Activated CD8-positive, alpha-beta memory T cell treated with anti-CD3 and anti-CD28 coated beads, Interleukin-2, amount 50 U/mL, for 1 hour (primary cell): ENCODE measurements at regions not wholly inside any gene's neighbourhood (a gene's known extent, or its start where the extent isn't known, plus 50 kb on each side); places are given as distances from the start of the nearest gene placed in this dataset.

Source experiments
- DNase-seq: peaks from one replicate; pipeline ENCODE4 v3.0.0-alpha.2; 2020; ENCODE audit errors: extremely low read depth

DNA sequence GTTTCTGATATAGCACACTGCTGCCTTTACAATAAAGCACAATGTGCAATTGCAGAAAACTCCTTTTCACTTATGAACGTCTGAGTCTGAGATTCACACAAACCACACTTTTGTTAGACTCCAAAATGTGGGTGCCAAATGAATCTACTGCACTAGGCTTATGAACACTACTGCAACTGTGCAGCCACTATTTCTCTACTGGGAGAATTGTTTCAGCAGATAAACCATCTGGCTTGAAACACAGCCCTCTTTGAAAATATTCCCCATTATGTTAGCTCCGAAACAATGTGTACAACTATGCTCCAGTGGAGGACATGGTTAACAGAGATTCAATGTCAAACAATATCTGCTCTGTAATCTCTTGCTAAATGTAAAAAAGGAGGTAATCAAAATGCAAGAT is 188.7 kb upstream of the ZEB2 start:
- DNase-seq, result no peak

DNA sequence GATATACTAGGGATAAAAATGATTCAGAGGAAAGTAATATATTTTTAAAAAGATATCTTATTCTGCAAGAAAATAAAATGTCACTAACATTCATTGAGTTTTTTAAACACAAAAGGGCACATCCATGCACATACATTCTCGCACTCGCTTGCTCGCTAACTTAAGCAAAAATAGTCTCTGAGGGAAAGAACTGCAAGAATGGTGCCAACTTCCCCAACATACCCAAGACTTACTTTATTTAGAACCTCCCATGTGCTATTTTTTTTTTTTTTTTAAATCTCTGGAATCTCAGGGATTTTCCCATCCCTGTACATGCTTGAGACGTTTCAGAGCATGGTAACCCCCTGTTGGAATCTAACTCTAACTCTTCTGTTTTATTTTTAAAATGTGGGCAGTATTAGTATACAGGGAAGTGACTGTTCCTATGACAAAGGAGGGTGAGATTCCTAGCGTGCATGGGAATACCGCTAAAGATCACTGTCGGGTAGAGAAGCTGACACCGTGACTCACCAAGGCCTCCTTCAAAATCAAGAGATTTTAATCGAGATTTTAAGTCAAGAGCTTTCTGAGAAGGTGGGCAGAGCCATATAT is 187.9 kb upstream of the ZEB2 start:
- no peak for DNase-seq

DNA sequence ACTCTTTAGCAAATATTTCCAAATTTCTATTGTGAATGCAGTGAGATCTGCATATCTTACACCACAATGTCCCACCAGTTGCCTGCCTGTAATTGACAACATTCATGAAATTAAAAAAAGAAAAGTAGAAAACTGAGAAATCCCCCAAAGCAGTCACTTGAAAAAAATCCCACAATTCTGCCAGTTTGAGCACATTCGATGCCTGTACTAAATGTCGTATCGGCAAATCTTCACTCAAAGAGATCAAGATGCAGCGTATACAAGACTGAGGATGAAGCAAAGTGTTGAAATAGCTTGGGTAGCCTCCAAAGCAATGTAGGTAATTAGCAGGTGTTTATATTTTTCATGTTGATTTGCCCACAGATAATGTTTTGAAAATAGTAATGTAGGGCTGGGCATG is 186.7 kb upstream of the ZEB2 start:
- DNase-seq, result no peak

GRCh38 chr2:144705328-144706245 is 185.7 kb upstream of the ZEB2 start:
- no peak for DNase-seq

- DNase-seq, result no peak
Observed at GRCh38 chr2:144704709-144705095, 184.8 kb upstream of the ZEB2 start.

GRCh38 chr2:144703852-144704708 is 184.2 kb upstream of the ZEB2 start:
- DNase-seq, result no peak

- DNase-seq, result no peak
Observed at GRCh38 chr2:144702051-144702450, 182.1 kb upstream of the ZEB2 start.

GRCh38 chr2:144701259-144701658 is 181.3 kb upstream of the ZEB2 start:
- DNase-seq, result no peak

DNA sequence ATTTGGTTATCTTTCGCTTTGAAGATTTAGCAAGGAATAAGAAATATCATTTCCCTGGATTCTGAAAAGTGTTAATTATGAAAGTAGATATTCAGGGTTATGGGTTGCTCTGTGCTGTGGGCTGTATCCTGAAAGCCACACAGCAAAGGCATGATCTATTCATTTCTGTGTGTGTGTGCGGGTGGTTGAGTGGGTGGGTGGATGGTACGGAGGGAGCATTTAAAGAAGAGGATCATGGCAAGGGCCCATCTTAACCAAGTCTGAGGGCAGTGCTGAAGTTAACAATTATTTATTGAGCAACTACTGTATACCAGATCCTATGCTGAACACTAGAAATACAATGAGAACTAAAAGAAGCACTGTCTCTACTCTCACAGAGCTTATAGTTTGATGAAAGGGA is 178.2 kb upstream of the ZEB2 start:
- no peak for DNase-seq

GRCh38 chr2:144695657-144696056 is 175.7 kb upstream of the ZEB2 start:
- no peak for DNase-seq

GRCh38 chr2:144694456-144694855 is 174.5 kb upstream of the ZEB2 start:
- DNase-seq, result no peak

GRCh38 chr2:144693179-144693578 is 173.3 kb upstream of the ZEB2 start:
- DNase-seq, result no peak

DNA sequence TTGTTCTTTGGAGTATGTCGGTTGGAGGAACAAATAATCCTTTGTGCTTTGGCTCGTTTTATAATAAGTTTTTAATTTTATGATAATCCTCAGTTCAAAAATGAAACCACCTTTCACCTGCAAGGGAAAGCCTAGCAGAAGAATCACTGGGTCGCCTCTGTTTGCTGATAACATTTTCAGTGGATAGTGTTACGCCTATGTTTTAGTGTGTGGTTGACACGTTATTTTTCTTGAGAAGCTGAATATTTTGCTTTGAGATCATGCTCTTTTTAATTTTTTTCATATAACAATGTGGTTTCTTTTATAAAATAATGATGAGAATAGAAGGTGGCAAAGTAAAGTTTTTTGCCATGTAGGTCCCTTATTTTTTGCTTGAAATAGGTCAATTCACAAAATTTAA is 172.7 kb upstream of the ZEB2 start:
- DNase-seq, result no peak

- no peak for DNase-seq
Observed at GRCh38 chr2:144690771-144691170, 170.9 kb upstream of the ZEB2 start.

DNA sequence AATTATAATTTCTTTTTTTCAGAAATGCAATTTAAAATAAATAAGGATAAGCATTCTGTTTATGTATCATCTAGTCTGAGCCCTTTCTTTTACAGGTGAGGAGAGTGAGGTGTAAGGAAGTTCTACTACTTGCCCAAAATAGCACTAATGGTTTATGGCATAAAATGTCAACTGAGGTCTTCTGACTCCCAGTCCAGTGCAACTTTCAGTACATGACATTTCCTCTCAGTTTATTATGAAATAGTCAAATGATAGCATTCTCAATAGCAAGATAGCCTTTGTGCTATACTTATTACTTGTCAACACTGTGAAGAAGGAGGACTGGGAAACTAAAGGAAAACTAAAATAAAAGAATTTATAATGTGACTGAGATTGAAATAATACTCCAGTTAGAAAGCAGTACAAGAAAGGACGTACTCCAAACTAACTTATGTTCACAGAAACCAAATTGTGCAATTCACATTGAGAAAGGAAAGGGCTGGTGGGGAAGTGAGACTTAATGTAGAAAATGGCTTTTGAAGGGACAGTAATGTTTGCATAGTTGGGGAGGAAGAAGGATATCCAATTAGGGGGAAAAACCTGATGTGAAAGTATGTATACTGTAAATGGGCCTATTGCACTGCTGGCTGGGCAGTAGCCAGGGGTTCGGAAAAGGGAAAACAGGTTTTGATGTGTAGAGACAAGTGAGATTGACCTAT is 166.7 kb upstream of the ZEB2 start:
- DNase-seq, result no peak

DNA sequence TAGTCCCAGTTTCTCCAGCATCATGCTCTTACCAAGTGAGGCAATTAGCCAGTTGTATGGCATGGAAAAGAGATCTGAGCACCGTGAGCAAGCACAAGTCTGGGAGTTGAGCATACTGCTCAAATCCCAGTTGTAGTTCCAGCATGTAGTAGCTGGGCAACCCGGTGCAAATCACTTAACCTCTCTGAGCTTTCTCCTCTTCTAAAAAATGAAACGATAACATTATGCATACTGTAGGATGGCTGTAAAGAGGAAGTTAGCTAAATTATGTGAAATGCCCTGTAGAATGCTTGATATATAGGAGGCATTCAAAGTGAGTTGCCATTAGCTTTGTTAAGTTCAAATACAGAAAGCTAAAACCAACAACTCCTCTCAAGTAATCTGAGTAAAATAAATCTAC is 164.0 kb upstream of the ZEB2 start:
- no peak for DNase-seq

- DNase-seq, result no peak
Observed at GRCh38 chr2:144683107-144683753, 163.3 kb upstream of the ZEB2 start.

DNA sequence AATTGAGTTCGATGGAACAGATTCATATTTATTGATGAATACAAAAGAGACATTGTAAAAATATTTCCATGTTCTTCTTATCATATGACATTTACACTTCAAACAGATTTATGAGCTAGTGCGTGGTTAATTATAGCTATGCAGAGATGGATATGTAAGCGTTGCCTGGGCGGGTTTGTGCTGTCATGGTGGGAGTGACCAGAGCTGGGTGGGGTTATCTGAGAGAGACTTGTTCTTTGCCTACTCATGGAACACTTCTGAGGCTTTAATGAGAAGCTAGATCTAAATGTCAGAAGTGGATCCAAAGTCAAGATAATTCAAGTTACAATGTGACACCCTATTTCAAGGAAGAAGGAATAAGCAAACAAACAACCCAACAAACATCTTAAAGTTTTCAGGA is 162.3 kb upstream of the ZEB2 start:
- DNase-seq, result no peak

DNA sequence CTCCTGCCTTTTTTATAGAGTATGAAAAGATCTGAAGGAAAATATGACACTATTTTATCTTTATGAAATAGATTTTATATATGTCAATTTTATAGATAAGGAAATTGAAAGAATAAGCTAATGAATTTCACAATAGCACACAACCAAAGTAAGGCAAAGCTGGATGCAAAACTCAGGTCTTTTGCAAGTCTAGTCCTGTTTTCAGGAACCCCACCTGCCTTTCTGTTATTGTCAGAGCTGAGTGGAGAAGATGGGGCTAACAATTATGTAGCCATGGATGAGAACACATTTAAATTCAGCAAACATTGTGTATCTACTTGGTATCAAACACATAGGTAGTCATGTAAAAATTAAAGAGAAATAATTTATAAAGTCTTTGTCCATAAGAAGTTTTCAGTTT is 161.5 kb upstream of the ZEB2 start:
- no peak for DNase-seq

DNA sequence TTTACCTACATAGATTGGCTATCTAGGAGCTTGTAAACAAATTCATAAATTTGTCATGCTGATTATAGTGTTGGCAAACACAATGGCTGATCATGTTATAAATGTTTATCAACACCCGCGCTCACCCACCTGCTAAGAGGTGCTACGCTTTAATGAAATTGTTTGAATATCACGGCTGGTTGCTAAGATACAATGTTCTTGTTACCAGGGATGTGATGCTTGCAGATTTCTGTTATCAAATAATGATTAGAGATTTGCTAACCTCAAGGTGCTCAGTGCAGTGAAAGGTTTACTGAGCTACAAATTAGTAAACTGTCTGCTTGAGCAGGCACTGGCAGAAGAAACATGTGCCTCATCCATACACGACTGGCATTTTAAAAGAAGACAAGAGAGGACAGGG is 160.0 kb upstream of the ZEB2 start:
- DNase-seq, result no peak

GRCh38 chr2:144678736-144679135 is 158.8 kb upstream of the ZEB2 start:
- DNase-seq, result no peak
